H1 (cell line): ENCODE measurements at regions not wholly inside any gene's neighbourhood (a gene's known extent, or its start where the extent isn't known, plus 50 kb on each side); places are given as distances from the start of the nearest gene placed in this dataset.

Source experiments
- CBX5 ChIP-seq: fragments of 300-800, 300-1000 bp; sonication (generic); IDR thresholded peaks from 2 replicates; pipeline ENCODE4 v1.7.1; 2016; ENCODE audit warnings: antibody characterized with exemption, low read length, low read depth
- CHD1 ChIP-seq: IDR thresholded peaks from 2 replicates; pipeline ENCODE4 v1.6.1; 2012; ENCODE audit warnings: low read depth, low read length, improper control_type of control experiment
- PHF8 ChIP-seq: fragments of 200-600 bp; sonication (generic); conservative IDR thresholded peaks from 2 replicates; pipeline ENCODE4 v1.7.1; 2012; ENCODE audit warnings: low read depth, mild to moderate bottlenecking, inconsistent platforms, low read length, moderate library complexity
- POLR2AphosphoS5 ChIP-seq: IDR thresholded peaks from 2 replicates; pipeline ENCODE4 v1.6.1; 2011; ENCODE audit warnings: low read depth, low read length
- TCF12 ChIP-seq: IDR thresholded peaks from 2 replicates; pipeline ENCODE4 v1.6.1; 2011; ENCODE audit warnings: low read depth, mild to moderate bottlenecking, low read length

GRCh38 chr4:112832493-112832892, 195.6 kb downstream of the LARP7 start:
- TF ChIP-seq CBX5 (no peak), PHF8 (no peak), POLR2AphosphoS5 (no peak), CHD1 (no peak), TCF12 (no peak)
